ENCODE measurements at regions not wholly inside any gene's neighbourhood (a gene's known extent, or its start where the extent isn't known, plus 50 kb on each side); places are given as distances from the start of the nearest gene placed in this dataset.

GRCh38 chr2:195473862-195474261 lies 183.2 kb upstream of the SLC39A10 start:
- no peak for TF ChIP-seq CTCF (conservative IDR thresholded peaks at IDR 0.05; ENCODE audit: low read depth, low read length)
- TF ChIP-seq EZH2 (IDR thresholded peaks at IDR 0.05; ENCODE audit: low read length, unreplicated experiment) = no peak
